T47D (cell line): ENCODE measurements at regions not wholly inside any gene's neighbourhood (a gene's known extent, or its start where the extent isn't known, plus 50 kb on each side); places are given as distances from the start of the nearest gene placed in this dataset.
"Not testable (repeated sequence)": the region's sequence is repeated elsewhere in the genome, so short reads cannot be mapped to it uniquely, and the experiment has no call there.

ENCODE experiments used
- DNase-seq, 2 experiments: peaks; one replicate each; pipeline versions ENCODE4 v3.0.0 to v3.0.0-alpha.2; 2011 to 2012; ENCODE audit warnings: low read depth in 1 of 2, low spot score in 1 of 2
- JUND ChIP-seq: IDR thresholded peaks from 2 replicates; pipeline ENCODE4 v1.6.1; 2012; ENCODE audit warnings: low read depth
- in situ Hi-C: cut with HindIII; loops from 2 replicates; pipeline ENCODE4 v1.10.0; 2016; ENCODE audit warnings: low sequenced_read_pairs, low pct_unique_long_range_greater_than_20kb

DNA sequence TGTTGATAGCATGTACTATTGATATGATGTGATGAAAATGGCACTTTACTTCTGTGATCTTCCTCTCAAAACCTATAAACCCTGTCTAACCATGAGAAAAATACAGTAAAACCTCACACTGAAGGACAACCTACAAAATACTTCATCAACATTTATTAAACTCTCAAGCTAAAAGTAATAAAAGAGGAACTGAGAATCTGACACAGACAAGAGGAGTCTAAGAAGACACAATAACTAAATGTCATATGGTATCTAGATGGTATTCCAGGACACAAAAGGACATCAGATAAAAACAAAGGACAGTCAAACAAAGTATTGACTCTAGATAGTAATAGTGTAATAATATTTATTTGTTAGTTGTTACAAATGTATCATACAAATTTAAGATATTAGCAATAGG is 655.3 kb downstream of the SH3BGRL start:
- in situ Hi-C loops: no loop called here
- TF ChIP-seq JUND: no peak
- no peak for DNase-seq

- in situ Hi-C loops: no loop called here
Measured at GRCh38 chrX:81866873-81867272, 665.0 kb downstream of the SH3BGRL start.

GRCh38 chrX:81868979-81869378 is 667.1 kb downstream of the SH3BGRL start:
- no peak for DNase-seq
- TF ChIP-seq JUND: no peak
- in situ Hi-C loops: no loop called here

More at GRCh38 chrX:81866873-81867272, 665.0 kb downstream of the SH3BGRL start:
- TF ChIP-seq JUND: no peak
- no peak for DNase-seq

DNA sequence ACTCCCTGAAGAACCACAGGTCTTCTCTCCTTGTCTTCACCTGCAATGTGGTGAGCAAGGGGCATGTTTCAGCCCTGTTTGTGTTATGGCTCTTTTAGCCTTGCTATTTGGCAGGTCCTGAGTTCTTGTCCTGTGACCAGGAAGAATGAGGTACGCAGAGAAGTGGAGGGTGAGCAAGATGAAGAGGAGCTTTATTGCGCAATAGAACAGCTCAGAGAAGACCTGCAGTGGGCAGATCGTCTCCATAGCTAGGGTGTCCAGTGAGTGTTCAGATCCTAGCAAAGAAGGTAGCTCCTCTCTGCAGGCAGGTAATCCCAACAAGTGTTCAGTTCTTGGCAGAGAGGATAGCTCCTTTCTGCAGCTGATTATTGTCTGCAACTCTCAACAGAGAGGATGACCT is 672.9 kb downstream of the SH3BGRL start:
- no peak for TF ChIP-seq JUND
- no peak for DNase-seq
- in situ Hi-C loops: no loop called here

DNA sequence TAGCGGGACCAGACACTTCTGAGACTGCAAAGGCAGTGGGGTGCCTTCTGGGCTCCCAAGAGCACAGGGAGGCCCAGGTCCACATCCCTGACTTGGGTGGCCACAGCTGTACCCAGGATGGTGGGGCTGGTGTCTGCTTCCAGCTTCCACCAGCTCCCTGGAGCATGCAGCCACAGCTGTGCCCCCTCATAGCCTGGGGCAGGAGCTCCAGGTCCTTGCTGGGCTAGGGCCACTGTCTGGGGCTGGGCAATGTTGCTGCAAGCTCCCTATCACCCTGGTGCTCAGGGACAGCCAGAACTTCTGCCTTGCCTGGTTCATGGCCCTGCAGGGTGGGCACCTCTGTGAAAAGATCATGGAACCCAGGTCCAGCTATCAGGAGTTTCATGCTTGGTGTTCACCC is 673.9 kb downstream of the SH3BGRL start:
- DNase-seq: no peak
- no peak for TF ChIP-seq JUND
- in situ Hi-C loops: no loop called here

DNA sequence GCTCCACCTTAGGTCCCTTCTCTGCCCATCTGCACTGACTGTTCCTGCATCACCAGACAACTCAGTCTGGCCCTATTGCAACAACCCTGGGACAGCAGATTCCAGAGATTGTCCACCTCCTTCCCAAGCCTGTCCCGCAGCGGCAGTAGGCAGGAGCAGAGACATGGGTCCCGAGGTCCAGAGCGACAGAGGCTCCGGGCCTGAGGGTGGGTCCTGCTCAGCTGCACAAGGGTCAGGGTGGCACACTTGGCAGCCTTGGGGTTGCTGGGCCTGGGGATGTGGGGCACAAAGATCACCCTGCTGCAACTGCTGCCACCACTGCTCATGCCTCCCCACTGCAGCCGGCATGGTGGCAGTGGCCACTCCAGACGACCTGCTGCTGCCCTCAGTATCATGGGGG is 674.5 kb downstream of the SH3BGRL start:
- TF ChIP-seq JUND: no peak
- no peak for DNase-seq
- in situ Hi-C loops: no loop called here

- no peak for TF ChIP-seq JUND
- no peak for DNase-seq
- in situ Hi-C loops: no loop called here
Measured at GRCh38 chrX:81890521-81890920, 688.6 kb downstream of the SH3BGRL start.

- in situ Hi-C loops: no loop called here
- no peak for DNase-seq
- TF ChIP-seq JUND: no peak
Measured at GRCh38 chrX:81900522-81900921, 698.6 kb downstream of the SH3BGRL start.

DNA sequence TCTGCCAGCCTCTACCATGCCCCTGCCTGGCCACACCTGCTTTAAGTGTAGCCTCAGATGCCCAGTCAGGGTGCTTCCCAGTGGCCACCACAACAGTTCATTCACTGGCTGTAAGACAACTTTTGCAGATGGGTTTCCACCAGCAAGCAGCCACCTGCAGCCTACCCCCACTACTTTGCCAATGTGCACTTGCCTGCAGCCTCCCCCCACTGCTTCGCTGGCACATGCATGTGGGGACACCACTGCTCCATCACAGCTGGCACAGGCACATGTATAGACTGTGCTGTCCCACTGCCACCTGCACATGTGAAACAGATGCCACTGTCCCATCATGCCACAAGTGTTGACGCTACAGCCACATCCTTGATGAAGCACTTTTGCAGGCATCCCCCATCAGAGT is 723.9 kb downstream of the SH3BGRL start:
- in situ Hi-C loops: no loop called here
- no peak for DNase-seq
- no peak for TF ChIP-seq JUND

DNA sequence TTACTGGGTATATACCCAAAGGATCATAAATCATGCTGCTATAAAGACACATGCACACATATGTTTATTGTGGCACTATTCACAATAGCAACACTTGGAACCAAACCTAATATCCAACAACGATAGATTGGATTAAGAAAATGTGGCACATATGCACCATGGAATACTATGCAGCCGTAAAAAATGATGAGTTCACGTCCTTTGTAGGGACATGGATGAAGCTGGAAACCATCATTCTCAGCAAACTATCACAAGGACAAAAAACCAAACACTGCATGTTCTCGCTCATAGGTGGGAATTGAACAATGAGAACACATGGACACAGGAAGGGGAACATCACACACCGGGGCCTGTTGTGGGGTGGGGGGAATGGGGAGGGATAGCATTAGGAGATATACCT is 744.0 kb downstream of the SH3BGRL start:
- in situ Hi-C loops, DNase-seq: not testable (repeated sequence)

GRCh38 chrX:81957318-81957717 is 755.4 kb downstream of the SH3BGRL start:
- DNase-seq: no peak
- in situ Hi-C loops: no loop called here

DNA sequence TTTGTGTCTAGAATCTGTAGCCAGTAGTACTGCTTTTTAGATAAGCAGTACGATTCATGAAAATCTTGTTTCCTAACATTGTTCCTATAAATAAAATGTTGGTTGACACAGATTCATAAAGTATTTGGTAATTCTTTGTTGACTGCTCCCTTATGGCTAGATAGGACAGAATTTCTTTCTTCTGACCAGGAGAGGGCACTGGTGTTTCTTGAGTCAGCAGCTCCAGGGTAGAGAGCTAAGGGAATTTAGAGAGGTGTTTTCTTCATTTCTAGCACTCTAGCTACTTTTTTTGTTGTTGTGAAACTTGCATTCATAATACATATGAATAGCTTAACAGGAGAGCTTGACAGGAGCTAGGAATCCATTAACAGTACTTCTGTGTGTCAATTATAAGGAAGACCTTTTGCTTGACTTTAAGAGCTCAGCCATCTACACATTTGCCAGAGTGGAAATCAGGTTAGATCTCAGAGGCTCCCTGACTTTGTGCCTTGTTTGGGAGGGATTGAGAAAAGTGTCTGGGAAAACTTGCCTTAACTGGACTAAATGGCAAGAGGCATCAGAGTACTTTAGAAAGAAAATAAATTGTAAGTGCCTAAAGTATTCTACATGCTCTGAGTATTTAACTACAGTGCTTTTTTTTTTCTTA is 756.1 kb downstream of the SH3BGRL start:
- DNase-seq: peak; percentile 4 to 48
- in situ Hi-C loops: no loop called here
- no peak for TF ChIP-seq JUND

More at GRCh38 chrX:81957318-81957717, 755.4 kb downstream of the SH3BGRL start:
- no peak for TF ChIP-seq JUND

DNA sequence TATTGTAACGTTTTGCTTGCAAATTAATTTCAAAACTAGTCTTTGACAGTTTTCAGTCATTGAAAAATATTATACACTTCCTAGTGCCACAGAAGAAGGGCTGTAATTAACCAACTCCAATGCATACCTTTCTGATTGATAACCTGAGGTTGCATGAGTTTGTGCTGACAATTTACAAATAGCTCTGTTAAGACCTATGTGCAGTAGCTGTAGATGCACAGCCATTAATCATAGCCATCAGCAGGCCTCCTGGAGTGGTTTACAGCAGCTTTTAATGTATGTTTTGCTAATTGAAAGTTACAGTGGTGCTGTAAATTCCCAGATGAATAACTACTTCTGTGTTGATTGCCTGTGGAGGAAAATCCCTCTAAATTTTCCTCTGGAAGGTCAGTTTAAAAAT is 758.1 kb downstream of the SH3BGRL start:
- in situ Hi-C loops: no loop called here
- DNase-seq: no peak
- TF ChIP-seq JUND: no peak

DNA sequence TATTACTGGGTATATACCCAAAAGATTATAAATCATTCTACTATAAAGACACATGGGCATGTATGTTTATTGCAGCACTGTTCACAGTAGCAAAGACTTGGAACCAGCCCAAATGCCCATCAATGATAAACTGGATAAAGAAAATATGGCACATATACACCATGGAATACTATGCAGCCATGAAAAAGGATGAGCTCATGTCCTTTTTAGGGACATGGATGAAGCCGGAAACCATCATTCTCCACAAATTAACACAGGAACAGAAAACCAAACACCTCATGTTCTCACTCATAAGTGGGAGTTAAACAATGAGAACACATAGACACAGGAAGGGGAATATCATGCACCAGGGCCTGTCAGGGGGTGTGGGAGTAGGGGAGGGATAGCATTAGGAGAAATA is 772.5 kb downstream of the SH3BGRL start:
- in situ Hi-C loops, DNase-seq: not testable (repeated sequence)
